ENCODE measurements at regions not wholly inside any gene's neighbourhood (a gene's known extent, or its start where the extent isn't known, plus 50 kb on each side); places are given as distances from the start of the nearest gene placed in this dataset.

DNA sequence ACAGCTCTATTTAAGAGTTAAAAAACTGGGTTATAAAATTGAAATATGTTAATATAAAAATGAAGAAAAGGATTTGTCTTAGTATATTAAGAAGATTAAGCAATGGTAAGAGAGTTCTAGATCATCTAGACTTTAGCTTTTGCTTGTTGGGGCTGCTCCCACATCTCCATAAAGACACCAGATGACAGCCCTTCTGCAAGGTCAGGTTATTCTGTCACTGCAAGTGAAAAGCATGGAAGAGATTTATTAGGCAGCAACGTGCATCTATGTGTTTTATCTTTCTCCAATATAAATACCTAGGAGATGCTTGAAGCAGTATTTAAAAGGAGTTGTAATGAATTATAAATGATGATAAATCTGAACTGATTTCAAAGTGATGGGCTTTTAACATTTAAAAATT is 1560.4 kb downstream of the AMY1C start:
- no peaks in the 10 kb centered on the region for H3K79me1 ChIP-seq (ENCODE audit: insufficient read depth, low read depth, low read length, poor library complexity, severe bottlenecking)
- Mint-ChIP-seq H3K9me3 (no peaks in the 10 kb centered on the region), H3K4me1 (no peaks in the 10 kb centered on the region), H3K4me3 (no peak overlapping the region), H3K27me3 (ENCODE audit: low read depth) (no peaks in the 10 kb centered on the region; the same call in 1 of the 2 replicates), H3K36me3 (ENCODE audit: insufficient read depth in 1 of 3, low read depth in 3 of 3) (no peaks in the 10 kb centered on the region), H3K27ac (no peak overlapping the region)
- TF ChIP-seq, protein P1, sequence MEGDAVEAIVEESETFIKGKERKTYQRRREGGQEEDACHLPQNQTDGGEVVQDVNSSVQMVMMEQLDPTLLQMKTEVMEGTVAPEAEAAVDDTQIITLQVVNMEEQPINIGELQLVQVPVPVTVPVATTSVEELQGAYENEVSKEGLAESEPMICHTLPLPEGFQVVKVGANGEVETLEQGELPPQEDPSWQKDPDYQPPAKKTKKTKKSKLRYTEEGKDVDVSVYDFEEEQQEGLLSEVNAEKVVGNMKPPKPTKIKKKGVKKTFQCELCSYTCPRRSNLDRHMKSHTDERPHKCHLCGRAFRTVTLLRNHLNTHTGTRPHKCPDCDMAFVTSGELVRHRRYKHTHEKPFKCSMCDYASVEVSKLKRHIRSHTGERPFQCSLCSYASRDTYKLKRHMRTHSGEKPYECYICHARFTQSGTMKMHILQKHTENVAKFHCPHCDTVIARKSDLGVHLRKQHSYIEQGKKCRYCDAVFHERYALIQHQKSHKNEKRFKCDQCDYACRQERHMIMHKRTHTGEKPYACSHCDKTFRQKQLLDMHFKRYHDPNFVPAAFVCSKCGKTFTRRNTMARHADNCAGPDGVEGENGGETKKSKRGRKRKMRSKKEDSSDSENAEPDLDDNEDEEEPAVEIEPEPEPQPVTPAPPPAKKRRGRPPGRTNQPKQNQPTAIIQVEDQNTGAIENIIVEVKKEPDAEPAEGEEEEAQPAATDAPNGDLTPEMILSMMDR (conservative IDR thresholded peaks at IDR 0.05) = no peak
- H3K18ac ChIP-seq (ENCODE audit: insufficient read length, low read depth, low read length) = no peak overlapping the region
- H3K23ac ChIP-seq (ENCODE audit: insufficient read length, low read depth, low read length) = no peak overlapping the region
- no peak overlapping the region for H2AFZ ChIP-seq (ENCODE audit: low read length)
- no peaks in the 10 kb centered on the region for H3K4me1 ChIP-seq (ENCODE audit: insufficient read depth, low read length)
- H3K27ac ChIP-seq (ENCODE audit: insufficient read length, low read depth, low read length) = no peak overlapping the region
- no peak overlapping the region for H4K5ac ChIP-seq (ENCODE audit: insufficient read length, low read depth, low read length)
- no peak overlapping the region for H3K9ac ChIP-seq (ENCODE audit: extremely low read depth, insufficient read length, low read length)
- H3T11ph ChIP-seq (ENCODE audit: low read length) = no peak overlapping the region
- H2BK15ac ChIP-seq (ENCODE audit: low read depth, low read length) = no peak overlapping the region
- H2BK5ac ChIP-seq (ENCODE audit: insufficient read length, low read length) = no peak overlapping the region
- no peak overlapping the region for H3K56ac ChIP-seq (ENCODE audit: insufficient read length, low read depth, low read length)
- H3K9me3 ChIP-seq (ENCODE audit: control insufficient read depth, low read depth, low read length) = no peaks in the 10 kb centered on the region
- H2BK120ac ChIP-seq (ENCODE audit: low read depth, low read length, poor library complexity, severe bottlenecking) = no peak overlapping the region
- H4K8ac ChIP-seq (replicated peaks; ENCODE audit: insufficient read length, low read depth, low read length) = no peak overlapping the region
- no peak overlapping the region for H3K4me2 ChIP-seq (ENCODE audit: insufficient read depth, insufficient read length, low read length)
- no peak overlapping the region for H2AK5ac ChIP-seq (ENCODE audit: insufficient read length, low read length)
- no peak overlapping the region for H3K14ac ChIP-seq (ENCODE audit: insufficient read depth, low read length)
- H4K20me1 ChIP-seq (ENCODE audit: control insufficient read depth, insufficient read depth, insufficient read length) = no peaks in the 10 kb centered on the region
- no peak for DNase-seq
- no CpG with 5 or more reads among the region's 1 CpG for WGBS (ENCODE audit: extremely low coverage, insufficient read length, low lambda C conversion rate)
- no peak overlapping the region for H4K91ac ChIP-seq (ENCODE audit: insufficient read length, low read depth, low read length)
- H2BK20ac ChIP-seq (ENCODE audit: low read depth, low read length, poor library complexity, severe bottlenecking) = no peak overlapping the region
- H2BK12ac ChIP-seq (ENCODE audit: insufficient read length, low read depth, low read length) = no peak overlapping the region
- no peaks in the 10 kb centered on the region for H3K79me2 ChIP-seq (ENCODE audit: insufficient read depth, low read length)
- H3K23me2 ChIP-seq (ENCODE audit: insufficient read length, low read depth, low read length, poor library complexity, severe bottlenecking) = no peaks in the 10 kb centered on the region
- no peaks in the 10 kb centered on the region for H3K27me3 ChIP-seq (ENCODE audit: insufficient read depth, low read length)
- no peak overlapping the region for H3K4ac ChIP-seq (ENCODE audit: low read depth, low read length)

Measured in H9 (cell line).